ENCODE measurements at regions not wholly inside any gene's neighbourhood (a gene's known extent, or its start where the extent isn't known, plus 50 kb on each side); places are given as distances from the start of the nearest gene placed in this dataset.

GRCh38 chr2:15703365-15703869, 111.7 kb downstream of the DDX1 start:
- POLR2A ChIA-PET, result no interaction called here
- TF ChIP-seq, protein P1, sequence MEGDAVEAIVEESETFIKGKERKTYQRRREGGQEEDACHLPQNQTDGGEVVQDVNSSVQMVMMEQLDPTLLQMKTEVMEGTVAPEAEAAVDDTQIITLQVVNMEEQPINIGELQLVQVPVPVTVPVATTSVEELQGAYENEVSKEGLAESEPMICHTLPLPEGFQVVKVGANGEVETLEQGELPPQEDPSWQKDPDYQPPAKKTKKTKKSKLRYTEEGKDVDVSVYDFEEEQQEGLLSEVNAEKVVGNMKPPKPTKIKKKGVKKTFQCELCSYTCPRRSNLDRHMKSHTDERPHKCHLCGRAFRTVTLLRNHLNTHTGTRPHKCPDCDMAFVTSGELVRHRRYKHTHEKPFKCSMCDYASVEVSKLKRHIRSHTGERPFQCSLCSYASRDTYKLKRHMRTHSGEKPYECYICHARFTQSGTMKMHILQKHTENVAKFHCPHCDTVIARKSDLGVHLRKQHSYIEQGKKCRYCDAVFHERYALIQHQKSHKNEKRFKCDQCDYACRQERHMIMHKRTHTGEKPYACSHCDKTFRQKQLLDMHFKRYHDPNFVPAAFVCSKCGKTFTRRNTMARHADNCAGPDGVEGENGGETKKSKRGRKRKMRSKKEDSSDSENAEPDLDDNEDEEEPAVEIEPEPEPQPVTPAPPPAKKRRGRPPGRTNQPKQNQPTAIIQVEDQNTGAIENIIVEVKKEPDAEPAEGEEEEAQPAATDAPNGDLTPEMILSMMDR (IDR thresholded peaks at IDR 0.05), result no peak
- CTCF ChIA-PET, result no interaction called here
- H3K4me1 Mint-ChIP-seq (ENCODE audit: low read depth), result no peaks in the 10 kb centered on the region
- ATAC-seq, result no peak
- no peaks in the 10 kb centered on the region for H3K27me3 Mint-ChIP-seq
- H3K4me3 Mint-ChIP-seq, result no peak overlapping the region
- H3K9me3 Mint-ChIP-seq, result no peaks in the 10 kb centered on the region
- no peaks in the 10 kb centered on the region for H3K36me3 Mint-ChIP-seq (ENCODE audit: low read depth)
- no peak overlapping the region for H3K27ac Mint-ChIP-seq
- intact Hi-C loops (cut with micrococcal nuclease), result no loop called here
- no peak for DNase-seq

- intact Hi-C loops (cut with micrococcal nuclease), result no loop called here
- ATAC-seq (no peak), DNase-seq (no peak)
- no peak overlapping the region for H3K4me3 Mint-ChIP-seq
- H3K9me3 Mint-ChIP-seq, result no peaks in the 10 kb centered on the region
- H3K36me3 Mint-ChIP-seq (ENCODE audit: low read depth), result no peaks in the 10 kb centered on the region
- no peaks in the 10 kb centered on the region for H3K4me1 Mint-ChIP-seq (ENCODE audit: low read depth)
- CTCF ChIA-PET, result interaction anchor here (0.8 kb wide), 1 partner anchor 236 kb away, joined by 3 read pairs; the partner anchor contains the start of gene MYCN
- H3K27ac Mint-ChIP-seq, result no peak overlapping the region
- POLR2A ChIA-PET, result no interaction called here
- TF ChIP-seq, protein P1 (IDR thresholded peaks at IDR 0.05), result no peak
- H3K27me3 Mint-ChIP-seq, result no peaks in the 10 kb centered on the region
Observed at GRCh38 chr2:15704086-15704787, 112.6 kb downstream of the DDX1 start.

GRCh38 chr2:15704788-15705115, 113.1 kb downstream of the DDX1 start:
- ChIA-PET CTCF (interaction anchor here (0.8 kb wide), 1 partner anchor 235 kb away, joined by 3 read pairs; the partner anchor contains the start of gene MYCN), POLR2A (no interaction called here)
- DNase-seq (no peak), ATAC-seq (no peak)
- H3K36me3 Mint-ChIP-seq (ENCODE audit: low read depth), result no peaks in the 10 kb centered on the region
- intact Hi-C loops (cut with micrococcal nuclease), result no loop called here
- no peak overlapping the region for H3K27ac Mint-ChIP-seq
- H3K9me3 Mint-ChIP-seq, result no peaks in the 10 kb centered on the region
- TF ChIP-seq, protein P1 (IDR thresholded peaks at IDR 0.05), result no peak
- no peak overlapping the region for H3K4me3 Mint-ChIP-seq
- no peaks in the 10 kb centered on the region for H3K4me1 Mint-ChIP-seq (ENCODE audit: low read depth)
- no peaks in the 10 kb centered on the region for H3K27me3 Mint-ChIP-seq

DNA sequence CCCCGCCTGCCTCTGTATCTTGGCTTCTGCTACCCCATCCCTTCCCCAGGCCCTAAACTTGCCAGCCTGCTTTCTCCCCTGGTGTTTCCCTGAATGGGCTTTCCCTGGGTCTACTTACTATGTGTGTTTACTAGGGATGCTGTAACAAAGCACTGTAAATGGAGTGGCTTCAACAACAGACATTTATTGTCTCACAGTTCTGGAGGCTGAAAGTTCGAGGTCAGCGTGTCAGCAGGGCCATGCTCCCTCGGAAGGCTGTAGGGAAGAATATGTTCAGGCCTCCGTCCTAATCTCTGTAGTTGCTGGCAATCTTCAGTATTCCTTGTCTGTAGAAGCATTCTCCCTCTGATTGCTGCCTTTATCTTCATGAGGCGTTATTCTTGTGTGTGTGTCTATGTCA, 113.6 kb downstream of the DDX1 start:
- TF ChIP-seq, protein P1 (IDR thresholded peaks at IDR 0.05), result no peak
- Mint-ChIP-seq H3K27ac (no peak overlapping the region), H3K9me3 (no peaks in the 10 kb centered on the region), H3K27me3 (no peaks in the 10 kb centered on the region), H3K4me3 (no peak overlapping the region), H3K36me3 (ENCODE audit: low read depth) (no peaks in the 10 kb centered on the region), H3K4me1 (ENCODE audit: low read depth) (no peaks in the 10 kb centered on the region)
- intact Hi-C loops (cut with micrococcal nuclease), result no loop called here
- ChIA-PET POLR2A (no interaction called here), CTCF (no interaction called here)
- DNase-seq (no peak), ATAC-seq (no peak)

GRCh38 chr2:15705839-15706386, 114.2 kb downstream of the DDX1 start:
- Mint-ChIP-seq H3K27ac (no peak overlapping the region), H3K27me3 (no peaks in the 10 kb centered on the region), H3K4me1 (ENCODE audit: low read depth) (no peaks in the 10 kb centered on the region), H3K36me3 (ENCODE audit: low read depth) (no peaks in the 10 kb centered on the region), H3K4me3 (no peak overlapping the region), H3K9me3 (no peaks in the 10 kb centered on the region)
- ChIA-PET CTCF (no interaction called here), POLR2A (no interaction called here)
- TF ChIP-seq, protein P1 (IDR thresholded peaks at IDR 0.05), result no peak
- intact Hi-C loops (cut with micrococcal nuclease), result no loop called here
- no peak for ATAC-seq
- DNase-seq, result no peak

Measured in activated CD8-positive, alpha-beta T cell treated with anti-CD3 and anti-CD28 coated beads for 36 hours (primary cell).